ENCODE measurements at regions not wholly inside any gene's neighbourhood (a gene's known extent, or its start where the extent isn't known, plus 50 kb on each side); places are given as distances from the start of the nearest gene placed in this dataset.

GRCh38 chr10:36837416-36837815 lies 288.0 kb upstream of the ANKRD30A start:
- no peak overlapping the region for H3K4me3 ChIP-seq (ENCODE audit: control extremely low read depth in 1 of 5, extremely low read depth in 1 of 5, insufficient read depth in 1 of 5, low read depth in 2 of 5, low read length in 4 of 5)
- no peak for TF ChIP-seq CTCF (IDR thresholded peaks at IDR 0.05)
- no peak overlapping the region for H2AFZ ChIP-seq (ENCODE audit: insufficient read depth, low read depth, low read length, poor library complexity, severe bottlenecking)
- H3K36me3 ChIP-seq (replicated peaks in 1 of 2; ENCODE audit: control extremely low read depth in 1 of 2, control insufficient read depth in 1 of 2, extremely low read depth in 1 of 2, insufficient read depth in 2 of 2, low read length in 1 of 2): no peaks in the 10 kb centered on the region
- no peak overlapping the region for H3K27ac Mint-ChIP-seq
- DNase-seq (no peak), ATAC-seq (ENCODE audit: low read depth) (no peak)
- intact Hi-C loops (cut with micrococcal nuclease): no loop called here
- no peak overlapping the region for H3K27ac ChIP-seq (ENCODE audit: low read length in 2 of 2)
- no peaks in the 10 kb centered on the region for H3K9me3 Mint-ChIP-seq (ENCODE audit: insufficient read depth)
- CTCF ChIA-PET: no interaction called here
- no peaks in the 10 kb centered on the region for H4K20me1 ChIP-seq (ENCODE audit: control insufficient read depth, insufficient read depth, low read length, poor library complexity, severe bottlenecking)
- H3K4me1 Mint-ChIP-seq: no peaks in the 10 kb centered on the region
- no peak overlapping the region for H3K9ac ChIP-seq (ENCODE audit: low read length)
- H3K4me1 ChIP-seq (ENCODE audit: control insufficient read depth in 2 of 2, insufficient read depth in 2 of 2, low read length in 2 of 2): no peaks in the 10 kb centered on the region
- no peaks in the 10 kb centered on the region for H3K27me3 Mint-ChIP-seq
- no peak overlapping the region for H3K4me3 Mint-ChIP-seq
- POLR2A ChIA-PET: no interaction called here
- H3K4me2 ChIP-seq (replicated peaks; ENCODE audit: low read depth, low read length, poor library complexity, severe bottlenecking): no peak overlapping the region
- no peaks in the 10 kb centered on the region for H3K79me2 ChIP-seq (ENCODE audit: control insufficient read depth, insufficient read depth, low read length)
- no peaks in the 10 kb centered on the region for H3K9me3 ChIP-seq (ENCODE audit: control extremely low read depth in 1 of 3, control insufficient read depth in 2 of 3, insufficient read depth in 1 of 3, low read length in 2 of 3)
- no peaks in the 10 kb centered on the region for H3K27me3 ChIP-seq (replicated peaks in 1 of 4; ENCODE audit: control extremely low read depth in 1 of 4, control insufficient read depth in 3 of 4, insufficient read depth in 4 of 4, low read length in 3 of 4)

- Histone ChIP-seq H3K9me3 (ENCODE audit: control extremely low read depth in 1 of 3, control insufficient read depth in 2 of 3, insufficient read depth in 1 of 3, low read length in 2 of 3) (peaks cover 0 to 7% (median 0%) of the 10 kb centered on the region in 3 donors), H3K27me3 (replicated peaks in 1 of 4; ENCODE audit: control extremely low read depth in 1 of 4, control insufficient read depth in 3 of 4, insufficient read depth in 4 of 4, low read length in 3 of 4) (no peaks in the 10 kb centered on the region), H3K36me3 (replicated peaks in 1 of 2; ENCODE audit: control extremely low read depth in 1 of 2, control insufficient read depth in 1 of 2, extremely low read depth in 1 of 2, insufficient read depth in 2 of 2, low read length in 1 of 2) (no peaks in the 10 kb centered on the region), H3K79me2 (ENCODE audit: control insufficient read depth, insufficient read depth, low read length) (no peaks in the 10 kb centered on the region), H3K4me1 (ENCODE audit: control insufficient read depth in 2 of 2, insufficient read depth in 2 of 2, low read length in 2 of 2) (no peaks in the 10 kb centered on the region), H3K4me3 (ENCODE audit: control extremely low read depth in 1 of 5, extremely low read depth in 1 of 5, insufficient read depth in 1 of 5, low read depth in 2 of 5, low read length in 4 of 5) (no peak overlapping the region), H4K20me1 (ENCODE audit: control insufficient read depth, insufficient read depth, low read length, poor library complexity, severe bottlenecking) (no peaks in the 10 kb centered on the region), H2AFZ (ENCODE audit: insufficient read depth, low read depth, low read length, poor library complexity, severe bottlenecking) (no peak overlapping the region), H3K9ac (ENCODE audit: low read length) (no peak overlapping the region), H3K27ac (ENCODE audit: low read length in 2 of 2) (no peak overlapping the region), H3K4me2 (replicated peaks; ENCODE audit: low read depth, low read length, poor library complexity, severe bottlenecking) (no peak overlapping the region)
- peaks cover 2% of the 10 kb centered on the region for H3K9me3 Mint-ChIP-seq (ENCODE audit: insufficient read depth)
- DNase-seq (no peak), ATAC-seq (ENCODE audit: low read depth) (no peak)
- ChIA-PET CTCF (no interaction called here), POLR2A (no interaction called here)
- TF ChIP-seq EZH2 (IDR thresholded peaks at IDR 0.05; ENCODE audit: borderline replicate concordance, insufficient read depth, low read depth, low read length, poor library complexity, severe bottlenecking): no peak
- TF ChIP-seq CTCF (IDR thresholded peaks at IDR 0.05): no peak
- intact Hi-C loops (cut with micrococcal nuclease): no loop called here
- H3K27me3 Mint-ChIP-seq: no peaks in the 10 kb centered on the region
- no peaks in the 10 kb centered on the region for H3K4me1 Mint-ChIP-seq
- H3K27ac Mint-ChIP-seq: no peak overlapping the region
- WGBS (ENCODE audit: insufficient coverage): 95% methylated on average over 20 of the region's 20 CpGs
- no peak overlapping the region for H3K4me3 Mint-ChIP-seq
These were observed 305.6 kb upstream of the ANKRD30A start for GRCh38 chr10:36819781-36820180.

Data from B cell (primary cell).